ENCODE measurements at regions not wholly inside any gene's neighbourhood (a gene's known extent, or its start where the extent isn't known, plus 50 kb on each side); places are given as distances from the start of the nearest gene placed in this dataset.

GRCh38 chr6:16041327-16041726 is 87.6 kb upstream of the MYLIP start:
- no peak for TF ChIP-seq POLR2AphosphoS5 (IDR thresholded peaks at IDR 0.05; ENCODE audit: low read depth, low read length)
- TF ChIP-seq, protein P1, sequence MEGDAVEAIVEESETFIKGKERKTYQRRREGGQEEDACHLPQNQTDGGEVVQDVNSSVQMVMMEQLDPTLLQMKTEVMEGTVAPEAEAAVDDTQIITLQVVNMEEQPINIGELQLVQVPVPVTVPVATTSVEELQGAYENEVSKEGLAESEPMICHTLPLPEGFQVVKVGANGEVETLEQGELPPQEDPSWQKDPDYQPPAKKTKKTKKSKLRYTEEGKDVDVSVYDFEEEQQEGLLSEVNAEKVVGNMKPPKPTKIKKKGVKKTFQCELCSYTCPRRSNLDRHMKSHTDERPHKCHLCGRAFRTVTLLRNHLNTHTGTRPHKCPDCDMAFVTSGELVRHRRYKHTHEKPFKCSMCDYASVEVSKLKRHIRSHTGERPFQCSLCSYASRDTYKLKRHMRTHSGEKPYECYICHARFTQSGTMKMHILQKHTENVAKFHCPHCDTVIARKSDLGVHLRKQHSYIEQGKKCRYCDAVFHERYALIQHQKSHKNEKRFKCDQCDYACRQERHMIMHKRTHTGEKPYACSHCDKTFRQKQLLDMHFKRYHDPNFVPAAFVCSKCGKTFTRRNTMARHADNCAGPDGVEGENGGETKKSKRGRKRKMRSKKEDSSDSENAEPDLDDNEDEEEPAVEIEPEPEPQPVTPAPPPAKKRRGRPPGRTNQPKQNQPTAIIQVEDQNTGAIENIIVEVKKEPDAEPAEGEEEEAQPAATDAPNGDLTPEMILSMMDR (IDR thresholded peaks at IDR 0.05), result no peak
- TF ChIP-seq SIN3A (IDR thresholded peaks at IDR 0.05; ENCODE audit: borderline replicate concordance, insufficient read depth, low read depth, low read length), result no peak
- TF ChIP-seq, protein P2, sequence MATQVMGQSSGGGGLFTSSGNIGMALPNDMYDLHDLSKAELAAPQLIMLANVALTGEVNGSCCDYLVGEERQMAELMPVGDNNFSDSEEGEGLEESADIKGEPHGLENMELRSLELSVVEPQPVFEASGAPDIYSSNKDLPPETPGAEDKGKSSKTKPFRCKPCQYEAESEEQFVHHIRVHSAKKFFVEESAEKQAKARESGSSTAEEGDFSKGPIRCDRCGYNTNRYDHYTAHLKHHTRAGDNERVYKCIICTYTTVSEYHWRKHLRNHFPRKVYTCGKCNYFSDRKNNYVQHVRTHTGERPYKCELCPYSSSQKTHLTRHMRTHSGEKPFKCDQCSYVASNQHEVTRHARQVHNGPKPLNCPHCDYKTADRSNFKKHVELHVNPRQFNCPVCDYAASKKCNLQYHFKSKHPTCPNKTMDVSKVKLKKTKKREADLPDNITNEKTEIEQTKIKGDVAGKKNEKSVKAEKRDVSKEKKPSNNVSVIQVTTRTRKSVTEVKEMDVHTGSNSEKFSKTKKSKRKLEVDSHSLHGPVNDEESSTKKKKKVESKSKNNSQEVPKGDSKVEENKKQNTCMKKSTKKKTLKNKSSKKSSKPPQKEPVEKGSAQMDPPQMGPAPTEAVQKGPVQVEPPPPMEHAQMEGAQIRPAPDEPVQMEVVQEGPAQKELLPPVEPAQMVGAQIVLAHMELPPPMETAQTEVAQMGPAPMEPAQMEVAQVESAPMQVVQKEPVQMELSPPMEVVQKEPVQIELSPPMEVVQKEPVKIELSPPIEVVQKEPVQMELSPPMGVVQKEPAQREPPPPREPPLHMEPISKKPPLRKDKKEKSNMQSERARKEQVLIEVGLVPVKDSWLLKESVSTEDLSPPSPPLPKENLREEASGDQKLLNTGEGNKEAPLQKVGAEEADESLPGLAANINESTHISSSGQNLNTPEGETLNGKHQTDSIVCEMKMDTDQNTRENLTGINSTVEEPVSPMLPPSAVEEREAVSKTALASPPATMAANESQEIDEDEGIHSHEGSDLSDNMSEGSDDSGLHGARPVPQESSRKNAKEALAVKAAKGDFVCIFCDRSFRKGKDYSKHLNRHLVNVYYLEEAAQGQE (IDR thresholded peaks at IDR 0.05; ENCODE audit: insufficient read depth in 1 of 2, low read depth in 2 of 2, low read length in 1 of 2), result no peak
- TF ChIP-seq TCF7L2 (IDR thresholded peaks at IDR 0.05; ENCODE audit: low read depth, low read length), result no peak

All from Panc1 (cell line).